GM23338 (cell line): ENCODE measurements at regions not wholly inside any gene's neighbourhood (a gene's known extent, or its start where the extent isn't known, plus 50 kb on each side); places are given as distances from the start of the nearest gene placed in this dataset.

ENCODE experiments used
- ATAC-seq: fragments of 200-7000 bp; cut with Tn5 transposase; 3 replicates; pipeline ENCODE4 v1.9.1; 2020
- DNase-seq: peaks from one replicate; pipeline ENCODE4 v3.0.0-alpha.2; 2015; ENCODE audit warnings: low spot score
- H2AFZ ChIP-seq: fragments of 200-600 bp; sonication (generic); 2 replicates; pipeline ENCODE4 v1.8.0; 2016; ENCODE audit warnings: antibody characterized with exemption, mild to moderate bottlenecking, moderate library complexity
- H3F3A ChIP-seq: fragments of 200-600 bp; sonication (generic); replicated peaks from 2 replicates; pipeline ENCODE4 v1.8.0; 2017; ENCODE audit warnings: antibody characterized with exemption, mixed run types, low read depth
- H3K27ac ChIP-seq: fragments of 200-600 bp; sonication (generic); 2 replicates; pipeline ENCODE4 v1.6.1; 2016; ENCODE audit warnings: low read depth
- H3K27me3 ChIP-seq: fragments of 200-600 bp; sonication (generic); 2 replicates; pipeline ENCODE4 v1.8.0; 2016; ENCODE audit warnings: mild to moderate bottlenecking, mixed run types, moderate library complexity; ENCODE audit not compliant: insufficient read depth
- H3K36me3 ChIP-seq: fragments of 200-600 bp; sonication (generic); 2 replicates; pipeline ENCODE4 v1.8.0; 2016; ENCODE audit warnings: mild to moderate bottlenecking; ENCODE audit not compliant: insufficient read depth
- H3K4me1 ChIP-seq: fragments of 200-600 bp; sonication (generic); 2 replicates; pipeline ENCODE4 v1.8.0; 2016; ENCODE audit warnings: mild to moderate bottlenecking, moderate library complexity; ENCODE audit not compliant: insufficient read depth
- H3K4me2 ChIP-seq: fragments of 200-600 bp; sonication (generic); 2 replicates; pipeline ENCODE4 v1.7.1; 2017; ENCODE audit warnings: mixed run types
- H3K4me3 ChIP-seq: fragments of 200-600 bp; sonication (generic); 2 replicates; pipeline ENCODE4 v1.6.1; 2016; ENCODE audit warnings: mixed run types
- H3K79me2 ChIP-seq: fragments of 200-600 bp; sonication (generic); replicated peaks from 2 replicates; pipeline ENCODE4 v1.8.0; 2017; ENCODE audit warnings: mild to moderate bottlenecking; ENCODE audit not compliant: insufficient read depth
- H3K9me2 ChIP-seq: fragments of 200-600 bp; sonication (generic); 2 replicates; pipeline ENCODE4 v1.8.0; 2017; ENCODE audit not compliant: insufficient read depth
- H4K20me1 ChIP-seq: fragments of 200-600 bp; sonication (generic); replicated peaks from 2 replicates; pipeline ENCODE4 v1.8.0; 2017; ENCODE audit warnings: mild to moderate bottlenecking; ENCODE audit not compliant: insufficient read depth
- H3K27ac Mint-ChIP-seq: 2 replicates; pipeline ENCODE4 v1.8.0; 2020; ENCODE audit warnings: inconsistent platforms, mild to moderate bottlenecking, moderate library complexity, mixed read lengths
- H3K27me3 Mint-ChIP-seq: 3 replicates; pipeline ENCODE4 v1.8.0; 2022; ENCODE audit warnings: low read depth, mild to moderate bottlenecking, moderate library complexity, mixed read lengths, inconsistent platforms; ENCODE audit not compliant: insufficient read depth, poor library complexity
- H3K36me3 Mint-ChIP-seq: 3 replicates; pipeline ENCODE4 v1.8.0; 2021; ENCODE audit warnings: low read depth, mild to moderate bottlenecking, inconsistent platforms, moderate library complexity, mixed read lengths
- H3K4me1 Mint-ChIP-seq: 3 replicates; pipeline ENCODE4 v1.8.0; 2020; ENCODE audit warnings: mild to moderate bottlenecking, inconsistent platforms, mixed read lengths
- H3K4me3 Mint-ChIP-seq: 3 replicates; pipeline ENCODE4 v1.8.0; 2021; ENCODE audit warnings: moderate library complexity, mild to moderate bottlenecking, inconsistent platforms, mixed read lengths
- H3K9me3 Mint-ChIP-seq: 3 replicates; pipeline ENCODE4 v1.8.0; 2020; ENCODE audit warnings: moderate library complexity, mild to moderate bottlenecking, inconsistent platforms, mixed read lengths
- ETS1 ChIP-seq: IDR thresholded peaks from 2 replicates; pipeline ENCODE4 v1.6.1; 2016; ENCODE audit warnings: antibody characterized with exemption
- POLR2AphosphoS5 ChIP-seq: IDR thresholded peaks from 2 replicates; pipeline ENCODE4 v1.6.1; 2016; ENCODE audit warnings: antibody characterized with exemption, low read depth
- ZNF114 ChIP-seq: fragments of 250-450 bp; sonication (Bioruptor Pico); IDR thresholded peaks from 2 replicates; pipeline ENCODE4 v1.5.0; 2020; ENCODE audit warnings: mild to moderate bottlenecking, moderate library complexity
- ZNF462 ChIP-seq: fragments of 250-450 bp; sonication (Bioruptor Pico); IDR thresholded peaks from 2 replicates; pipeline ENCODE4 v1.5.0; 2020; ENCODE audit warnings: mild to moderate bottlenecking, moderate library complexity

- H3K4me1 Mint-ChIP-seq, result peaks cover 5% of the 10 kb centered on the region; the same call in 1 of the 3 replicates
- H3K4me3 Mint-ChIP-seq, result no peak overlapping the region
- no peaks in the 10 kb centered on the region for H4K20me1 ChIP-seq
- H3K36me3 ChIP-seq, result no peaks in the 10 kb centered on the region
- no peaks in the 10 kb centered on the region for H3F3A ChIP-seq
- H3K9me2 ChIP-seq, result no peaks in the 10 kb centered on the region
- no peak overlapping the region; the same call in 1 of the 2 replicates for H3K27ac Mint-ChIP-seq
- H3K4me1 ChIP-seq, result no peaks in the 10 kb centered on the region
- H3K36me3 Mint-ChIP-seq, result no peaks in the 10 kb centered on the region
- ATAC-seq (no peak), DNase-seq (no peak)
- no peaks in the 10 kb centered on the region for H3K27me3 ChIP-seq
- H3K4me2 ChIP-seq, result no peak overlapping the region
- H3K9me3 Mint-ChIP-seq, result no peaks in the 10 kb centered on the region; the same call in 2 of the 3 replicates
- TF ChIP-seq ZNF462 (CRISPR knock-in tag) (no peak), ZNF114 (CRISPR knock-in tag) (no peak)
- H3K27ac ChIP-seq, result no peak overlapping the region
- peaks cover 4% of the 10 kb centered on the region for H3K27me3 Mint-ChIP-seq
- H2AFZ ChIP-seq, result peak overlapping the region; percentile 38; the same call in 1 of the 2 replicates
- H3K79me2 ChIP-seq, result no peaks in the 10 kb centered on the region
- H3K4me3 ChIP-seq, result no peak overlapping the region
These were observed 68.0 kb upstream of the FANCC start for GRCh38 chr9:95385521-95385920.

- no peak for DNase-seq
- ATAC-seq, result no peak
- Histone ChIP-seq H3K27ac (no peak overlapping the region), H3K4me3 (no peak overlapping the region), H3K27me3 (no peaks in the 10 kb centered on the region), H3K4me2 (no peak overlapping the region), H4K20me1 (no peaks in the 10 kb centered on the region), H2AFZ (no peak overlapping the region), H3K36me3 (no peaks in the 10 kb centered on the region), H3F3A (no peaks in the 10 kb centered on the region), H3K79me2 (no peaks in the 10 kb centered on the region), H3K4me1 (no peaks in the 10 kb centered on the region), H3K9me2 (no peaks in the 10 kb centered on the region)
- Mint-ChIP-seq H3K36me3 (no peaks in the 10 kb centered on the region), H3K4me1 (0 out of 3 replicates have a peak, but pooled peaks cover 2% of the 10 kb centered on the region), H3K4me3 (no peak overlapping the region), H3K27me3 (peaks cover 6% of the 10 kb centered on the region), H3K27ac (peak overlapping the region; percentile 30; the same call in 1 of the 2 replicates), H3K9me3 (no peaks in the 10 kb centered on the region; the same call in 2 of the 3 replicates)
- TF ChIP-seq ETS1, result no peak
- TF ChIP-seq POLR2AphosphoS5, result no peak
These were observed 66.3 kb upstream of the FANCC start for GRCh38 chr9:95383845-95384244.
